ENCODE measurements at regions not wholly inside any gene's neighbourhood (a gene's known extent, or its start where the extent isn't known, plus 50 kb on each side); places are given as distances from the start of the nearest gene placed in this dataset.

GRCh38 chr4:133498149-133498548 is 349.1 kb downstream of the PCDH10 start:
- Mint-ChIP-seq H3K4me3 (no peak overlapping the region), H3K27ac (ENCODE audit: unreplicated experiment) (no peak overlapping the region), H3K4me1 (no peaks in the 10 kb centered on the region), H3K27me3 (ENCODE audit: low read depth) (no peaks in the 10 kb centered on the region), H3K9me3 (no peaks in the 10 kb centered on the region), H3K36me3 (ENCODE audit: low read depth) (no peaks in the 10 kb centered on the region)
- no peak for DNase-seq (ENCODE audit: low read depth, low spot score)
- no peak for TF ChIP-seq CTCF (conservative IDR thresholded peaks at IDR 0.05)

GRCh38 chr4:133493776-133494175 is 344.7 kb downstream of the PCDH10 start:
- DNase-seq (ENCODE audit: low read depth, low spot score): no peak
- TF ChIP-seq CTCF (conservative IDR thresholded peaks at IDR 0.05): no peak
- Mint-ChIP-seq H3K27me3 (ENCODE audit: low read depth) (no peaks in the 10 kb centered on the region), H3K9me3 (no peaks in the 10 kb centered on the region), H3K36me3 (ENCODE audit: low read depth) (no peaks in the 10 kb centered on the region), H3K4me3 (no peak overlapping the region), H3K4me1 (no peaks in the 10 kb centered on the region), H3K27ac (ENCODE audit: unreplicated experiment) (no peak overlapping the region)

- DNase-seq (ENCODE audit: low read depth, low spot score): no peak
- Mint-ChIP-seq H3K36me3 (ENCODE audit: low read depth) (no peaks in the 10 kb centered on the region), H3K4me1 (no peaks in the 10 kb centered on the region), H3K27ac (ENCODE audit: unreplicated experiment) (no peak overlapping the region), H3K27me3 (ENCODE audit: low read depth) (no peaks in the 10 kb centered on the region), H3K9me3 (no peaks in the 10 kb centered on the region), H3K4me3 (no peak overlapping the region)
- TF ChIP-seq CTCF (conservative IDR thresholded peaks at IDR 0.05): no peak
Measured at GRCh38 chr4:133493241-133493640, 344.1 kb downstream of the PCDH10 start.

GRCh38 chr4:133484287-133484686 is 335.2 kb downstream of the PCDH10 start:
- H3K4me3 Mint-ChIP-seq: no peak overlapping the region
- TF ChIP-seq CTCF (conservative IDR thresholded peaks at IDR 0.05): no peak
- DNase-seq (ENCODE audit: low read depth, low spot score): no peak
- no peaks in the 10 kb centered on the region for H3K27me3 Mint-ChIP-seq (ENCODE audit: low read depth)
- H3K4me1 Mint-ChIP-seq: no peaks in the 10 kb centered on the region
- H3K9me3 Mint-ChIP-seq: peaks cover 6% of the 10 kb centered on the region
- no peaks in the 10 kb centered on the region for H3K36me3 Mint-ChIP-seq (ENCODE audit: low read depth)
- no peak overlapping the region for H3K27ac Mint-ChIP-seq (ENCODE audit: unreplicated experiment)

- H3K27me3 Mint-ChIP-seq (ENCODE audit: low read depth): no peaks in the 10 kb centered on the region
- H3K9me3 Mint-ChIP-seq: peaks cover 6% of the 10 kb centered on the region
- no peak for DNase-seq (ENCODE audit: low read depth, low spot score)
- no peaks in the 10 kb centered on the region for H3K36me3 Mint-ChIP-seq (ENCODE audit: low read depth)
- TF ChIP-seq CTCF (conservative IDR thresholded peaks at IDR 0.05): peak; percentile 64
- no peak overlapping the region for H3K4me3 Mint-ChIP-seq
- no peaks in the 10 kb centered on the region for H3K4me1 Mint-ChIP-seq
- H3K27ac Mint-ChIP-seq (ENCODE audit: unreplicated experiment): no peak overlapping the region
Measured at GRCh38 chr4:133483600-133484246, 334.6 kb downstream of the PCDH10 start.
